Stimulated activated effector memory CD8-positive, alpha-beta T cell treated with anti-CD3 and anti-CD28 coated beads, Interleukin-12 subunit alpha, Interleukin-12 subunit beta, amount 100 ng/mL, for 72 hours (primary cell): ENCODE measurements at regions not wholly inside any gene's neighbourhood (a gene's known extent, or its start where the extent isn't known, plus 50 kb on each side); places are given as distances from the start of the nearest gene placed in this dataset.

ENCODE experiments used
- ATAC-seq: fragments of 150-1000 bp; cut with Tn5 transposase; 2 replicates; pipeline ENCODE4 v1.10.0; 2021
- DNase-seq, 2 donors: peaks; one replicate each; pipeline ENCODE4 v3.0.0; 2021 to 2022; ENCODE audit warnings: low spot score in 2 of 2
- H3K27ac Mint-ChIP-seq: one replicate; pipeline ENCODE4 v1.8.0; 2022; ENCODE audit warnings: mild to moderate bottlenecking, mixed read lengths
- H3K36me3 Mint-ChIP-seq: one replicate; pipeline ENCODE4 v1.8.0; 2022; ENCODE audit warnings: mild to moderate bottlenecking, mixed read lengths
- H3K4me1 Mint-ChIP-seq: one replicate; pipeline ENCODE4 v1.8.0; 2022; ENCODE audit warnings: mixed read lengths
- H3K4me3 Mint-ChIP-seq: one replicate; pipeline ENCODE4 v1.8.0; 2022; ENCODE audit warnings: mild to moderate bottlenecking, mixed read lengths
- H3K9me3 Mint-ChIP-seq: one replicate; pipeline ENCODE4 v1.8.0; 2022; ENCODE audit warnings: mixed read lengths

- DNase-seq, result no peak
- ATAC-seq, result no peak
- H3K4me1 Mint-ChIP-seq, result peaks cover 4% of the 10 kb centered on the region
- H3K36me3 Mint-ChIP-seq, result no peaks in the 10 kb centered on the region
- H3K9me3 Mint-ChIP-seq, result peaks cover 21% of the 10 kb centered on the region
- H3K27ac Mint-ChIP-seq, result no peak overlapping the region
- no peak overlapping the region for H3K4me3 Mint-ChIP-seq
Observed at GRCh38 chr12:130216031-130216430, 53.8 kb downstream of the FZD10 start.

GRCh38 chr12:130218682-130219081, 56.4 kb downstream of the FZD10 start:
- DNase-seq (no peak), ATAC-seq (no peak)
- H3K4me1 Mint-ChIP-seq, result peaks cover 4% of the 10 kb centered on the region
- no peaks in the 10 kb centered on the region for H3K36me3 Mint-ChIP-seq
- no peak overlapping the region for H3K27ac Mint-ChIP-seq
- no peak overlapping the region for H3K4me3 Mint-ChIP-seq
- H3K9me3 Mint-ChIP-seq, result peaks cover 21% of the 10 kb centered on the region

- no peak for DNase-seq
- no peak for ATAC-seq
- H3K9me3 Mint-ChIP-seq, result peaks cover 18% of the 10 kb centered on the region
- no peak overlapping the region for H3K27ac Mint-ChIP-seq
- H3K4me1 Mint-ChIP-seq, result peaks cover 4% of the 10 kb centered on the region
- H3K4me3 Mint-ChIP-seq, result no peak overlapping the region
- no peaks in the 10 kb centered on the region for H3K36me3 Mint-ChIP-seq
Observed at GRCh38 chr12:130219929-130220705, 57.9 kb downstream of the FZD10 start.

- ATAC-seq (no peak), DNase-seq (no peak)
- Mint-ChIP-seq H3K4me3 (no peak overlapping the region), H3K27ac (no peak overlapping the region), H3K36me3 (no peaks in the 10 kb centered on the region), H3K9me3 (peaks cover 15% of the 10 kb centered on the region), H3K4me1 (peaks cover 4% of the 10 kb centered on the region)
Observed at GRCh38 chr12:130220706-130221100, 58.4 kb downstream of the FZD10 start.

GRCh38 chr12:130222519-130223218, 60.4 kb downstream of the FZD10 start:
- DNase-seq (no peak), ATAC-seq (no peak)
- no peak overlapping the region for H3K4me3 Mint-ChIP-seq
- H3K27ac Mint-ChIP-seq, result no peak overlapping the region
- H3K4me1 Mint-ChIP-seq, result no peaks in the 10 kb centered on the region
- peaks cover 7% of the 10 kb centered on the region for H3K9me3 Mint-ChIP-seq
- no peaks in the 10 kb centered on the region for H3K36me3 Mint-ChIP-seq

GRCh38 chr12:130223767-130224244, 61.5 kb downstream of the FZD10 start:
- Mint-ChIP-seq H3K36me3 (no peaks in the 10 kb centered on the region), H3K27ac (no peak overlapping the region), H3K9me3 (peaks cover 2% of the 10 kb centered on the region), H3K4me1 (no peaks in the 10 kb centered on the region), H3K4me3 (no peak overlapping the region)
- ATAC-seq (no peak), DNase-seq (no peak)

- no peak for DNase-seq
- Mint-ChIP-seq H3K27ac (no peak overlapping the region), H3K9me3 (peaks cover under 1% of the 10 kb centered on the region), H3K4me3 (no peak overlapping the region), H3K36me3 (no peaks in the 10 kb centered on the region), H3K4me1 (no peaks in the 10 kb centered on the region)
- ATAC-seq, result no peak
Observed at GRCh38 chr12:130224613-130225012, 62.3 kb downstream of the FZD10 start.

GRCh38 chr12:130225347-130225746, 63.1 kb downstream of the FZD10 start:
- H3K9me3 Mint-ChIP-seq, result peaks cover 7% of the 10 kb centered on the region

GRCh38 chr12:130226126-130226525, 63.9 kb downstream of the FZD10 start:
- no peak for ATAC-seq
- Mint-ChIP-seq H3K27ac (no peak overlapping the region), H3K9me3 (peaks cover 7% of the 10 kb centered on the region), H3K4me3 (no peak overlapping the region), H3K36me3 (no peaks in the 10 kb centered on the region), H3K4me1 (no peaks in the 10 kb centered on the region)
- DNase-seq, result no peak

More at GRCh38 chr12:130225347-130225746, 63.1 kb downstream of the FZD10 start:
- H3K4me1 Mint-ChIP-seq, result no peaks in the 10 kb centered on the region
- DNase-seq, result no peak
- H3K27ac Mint-ChIP-seq, result no peak overlapping the region
- ATAC-seq, result no peak
- no peak overlapping the region for H3K4me3 Mint-ChIP-seq
- H3K36me3 Mint-ChIP-seq, result no peaks in the 10 kb centered on the region

- ATAC-seq, result no peak
- DNase-seq, result no peak
- Mint-ChIP-seq H3K4me3 (no peak overlapping the region), H3K27ac (no peak overlapping the region), H3K9me3 (peaks cover 7% of the 10 kb centered on the region), H3K36me3 (no peaks in the 10 kb centered on the region), H3K4me1 (no peaks in the 10 kb centered on the region)
Observed at GRCh38 chr12:130226771-130227170, 64.5 kb downstream of the FZD10 start.

GRCh38 chr12:130227641-130228040, 65.4 kb downstream of the FZD10 start:
- no peak overlapping the region for H3K27ac Mint-ChIP-seq
- H3K9me3 Mint-ChIP-seq, result peaks cover 8% of the 10 kb centered on the region
- ATAC-seq, result no peak
- no peaks in the 10 kb centered on the region for H3K36me3 Mint-ChIP-seq
- no peak for DNase-seq
- H3K4me3 Mint-ChIP-seq, result no peak overlapping the region
- H3K4me1 Mint-ChIP-seq, result no peaks in the 10 kb centered on the region

GRCh38 chr12:130236446-130236845, 74.2 kb downstream of the FZD10 start:
- Mint-ChIP-seq H3K4me1 (no peaks in the 10 kb centered on the region), H3K9me3 (peaks cover 4% of the 10 kb centered on the region), H3K36me3 (no peaks in the 10 kb centered on the region), H3K4me3 (no peak overlapping the region), H3K27ac (no peak overlapping the region)
- DNase-seq (no peak), ATAC-seq (no peak)

GRCh38 chr12:130240831-130241590, 78.7 kb downstream of the FZD10 start:
- ATAC-seq, result no peak
- H3K9me3 Mint-ChIP-seq, result peaks cover 10% of the 10 kb centered on the region
- no peak overlapping the region for H3K4me3 Mint-ChIP-seq
- H3K4me1 Mint-ChIP-seq, result no peaks in the 10 kb centered on the region
- no peak overlapping the region for H3K27ac Mint-ChIP-seq
- no peaks in the 10 kb centered on the region for H3K36me3 Mint-ChIP-seq
- DNase-seq, result no peak

GRCh38 chr12:130242506-130242905, 80.2 kb downstream of the FZD10 start:
- Mint-ChIP-seq H3K4me1 (no peaks in the 10 kb centered on the region), H3K9me3 (peaks cover 12% of the 10 kb centered on the region), H3K4me3 (no peak overlapping the region), H3K27ac (no peak overlapping the region), H3K36me3 (no peaks in the 10 kb centered on the region)
- ATAC-seq, result no peak
- DNase-seq, result no peak

GRCh38 chr12:130245251-130245650, 83.0 kb downstream of the FZD10 start:
- no peak overlapping the region for H3K27ac Mint-ChIP-seq
- H3K4me1 Mint-ChIP-seq, result no peaks in the 10 kb centered on the region
- no peak for DNase-seq
- peaks cover 19% of the 10 kb centered on the region for H3K9me3 Mint-ChIP-seq
- ATAC-seq, result no peak
- no peaks in the 10 kb centered on the region for H3K36me3 Mint-ChIP-seq
- no peak overlapping the region for H3K4me3 Mint-ChIP-seq
